ENCODE measurements at regions not wholly inside any gene's neighbourhood (a gene's known extent, or its start where the extent isn't known, plus 50 kb on each side); places are given as distances from the start of the nearest gene placed in this dataset.
"Not testable (repeated sequence)": the region's sequence is repeated elsewhere in the genome, so short reads cannot be mapped to it uniquely, and the experiment has no call there.

GRCh38 chr3:95197661-95198060, 1134.8 kb downstream of the NSUN3 start:
- no peak for DNase-seq

- DNase-seq, result no peak
Measured at GRCh38 chr3:95200384-95200783, 1137.5 kb downstream of the NSUN3 start.

- DNase-seq, result no peak
Measured at GRCh38 chr3:95210878-95211277, 1148.0 kb downstream of the NSUN3 start.

GRCh38 chr3:95212117-95212516, 1149.3 kb downstream of the NSUN3 start:
- no peak for DNase-seq

- no peak for DNase-seq
Measured at GRCh38 chr3:95215437-95215957, 1152.6 kb downstream of the NSUN3 start.

GRCh38 chr3:95217661-95218060, 1154.8 kb downstream of the NSUN3 start:
- DNase-seq, result no peak

- no peak for DNase-seq
Measured at GRCh38 chr3:95218484-95218883, 1155.6 kb downstream of the NSUN3 start.

- DNase-seq, result no peak
Measured at GRCh38 chr3:95226437-95226836, 1163.6 kb downstream of the NSUN3 start.

- no peak for DNase-seq
Measured at GRCh38 chr3:95227092-95227491, 1164.2 kb downstream of the NSUN3 start.

- DNase-seq, result no peak
Measured at GRCh38 chr3:95228416-95228815, 1165.6 kb downstream of the NSUN3 start.

- DNase-seq, result no peak
Measured at GRCh38 chr3:95235916-95236315, 1173.1 kb downstream of the NSUN3 start.

GRCh38 chr3:95237783-95238182, 1174.9 kb downstream of the NSUN3 start:
- no peak for DNase-seq

GRCh38 chr3:95240395-95240794, 1177.5 kb downstream of the NSUN3 start:
- DNase-seq, result no peak

GRCh38 chr3:95241256-95241655, 1178.4 kb downstream of the NSUN3 start:
- not testable (repeated sequence) for DNase-seq

- no peak for DNase-seq
Measured at GRCh38 chr3:95246413-95246812, 1183.6 kb downstream of the NSUN3 start.

- no peak for DNase-seq
Measured at GRCh38 chr3:95254061-95254460, 1191.2 kb downstream of the NSUN3 start.

- DNase-seq, result no peak
Measured at GRCh38 chr3:95254758-95255157, 1191.9 kb downstream of the NSUN3 start.

GRCh38 chr3:95265129-95265528, 1202.3 kb downstream of the NSUN3 start:
- DNase-seq, result no peak

- no peak for DNase-seq
Measured at GRCh38 chr3:95271395-95271794, 1208.5 kb downstream of the NSUN3 start.

- DNase-seq, result no peak
Measured at GRCh38 chr3:95272166-95272565, 1209.3 kb downstream of the NSUN3 start.

- DNase-seq, result no peak
Measured at GRCh38 chr3:95272781-95273180, 1209.9 kb downstream of the NSUN3 start.

GRCh38 chr3:95277613-95278012, 1214.8 kb downstream of the NSUN3 start:
- peak; percentile 1 for DNase-seq

- no peak for DNase-seq
Measured at GRCh38 chr3:95280711-95281352, 1218.0 kb downstream of the NSUN3 start.

GRCh38 chr3:95289295-95289694, 1226.4 kb downstream of the NSUN3 start:
- DNase-seq, result no peak

- DNase-seq, result no peak
Measured at GRCh38 chr3:95297581-95297980, 1234.7 kb downstream of the NSUN3 start.
